ENCODE measurements at regions not wholly inside any gene's neighbourhood (a gene's known extent, or its start where the extent isn't known, plus 50 kb on each side); places are given as distances from the start of the nearest gene placed in this dataset.

GRCh38 chr11:111166598-111166997, 78.9 kb upstream of the POU2AF2 start:
- H3K27me3 Mint-ChIP-seq (ENCODE audit: low read depth), result no peaks in the 10 kb centered on the region
- H3K14ac ChIP-seq (ENCODE audit: insufficient read depth, low read length), result no peak overlapping the region
- WGBS (ENCODE audit: extremely low coverage, insufficient read length, low lambda C conversion rate), result no CpG with 5 or more reads among the region's 3 CpGs

More at GRCh38 chr11:111166598-111166997, 78.9 kb upstream of the POU2AF2 start:
- no peak overlapping the region for H3K27ac Mint-ChIP-seq
- Histone ChIP-seq H3K9me3 (ENCODE audit: control insufficient read depth, low read depth, low read length) (no peaks in the 10 kb centered on the region), H2BK5ac (ENCODE audit: insufficient read length, low read length) (no peak overlapping the region), H4K5ac (ENCODE audit: insufficient read length, low read depth, low read length) (no peak overlapping the region), H3K27ac (ENCODE audit: insufficient read length, low read depth, low read length) (no peak overlapping the region), H3K4ac (ENCODE audit: low read depth, low read length) (no peak overlapping the region), H4K8ac (replicated peaks; ENCODE audit: insufficient read length, low read depth, low read length) (no peak overlapping the region), H3K23me2 (ENCODE audit: insufficient read length, low read depth, low read length, poor library complexity, severe bottlenecking) (no peaks in the 10 kb centered on the region), H2BK12ac (ENCODE audit: insufficient read length, low read depth, low read length) (no peak overlapping the region), H3K79me1 (ENCODE audit: insufficient read depth, low read depth, low read length, poor library complexity, severe bottlenecking) (no peaks in the 10 kb centered on the region), H3T11ph (ENCODE audit: low read length) (no peak overlapping the region), H2AK5ac (ENCODE audit: insufficient read length, low read length) (no peak overlapping the region), H3K4me2 (ENCODE audit: insufficient read depth, insufficient read length, low read length) (no peak overlapping the region), H3K4me1 (ENCODE audit: insufficient read depth, low read length) (no peaks in the 10 kb centered on the region; the same call in 1 of the 2 replicates), H4K20me1 (ENCODE audit: control insufficient read depth, insufficient read depth, insufficient read length) (no peaks in the 10 kb centered on the region), H2AFZ (ENCODE audit: low read length) (no peak overlapping the region), H3K56ac (ENCODE audit: insufficient read length, low read depth, low read length) (no peak overlapping the region), H3K27me3 (ENCODE audit: insufficient read depth, low read length) (no peaks in the 10 kb centered on the region), H3K18ac (ENCODE audit: insufficient read length, low read depth, low read length) (no peak overlapping the region), H2BK120ac (ENCODE audit: low read depth, low read length, poor library complexity, severe bottlenecking) (no peak overlapping the region), H3K9ac (ENCODE audit: extremely low read depth, insufficient read length, low read length) (no peak overlapping the region), H3K79me2 (ENCODE audit: insufficient read depth, low read length) (no peaks in the 10 kb centered on the region), H4K91ac (ENCODE audit: insufficient read length, low read depth, low read length) (no peak overlapping the region), H3K23ac (ENCODE audit: insufficient read length, low read depth, low read length) (no peak overlapping the region), H2BK15ac (ENCODE audit: low read depth, low read length) (no peak overlapping the region), H2BK20ac (ENCODE audit: low read depth, low read length, poor library complexity, severe bottlenecking) (no peak overlapping the region)
- H3K4me3 Mint-ChIP-seq, result no peak overlapping the region
- no peaks in the 10 kb centered on the region for H3K9me3 Mint-ChIP-seq
- peaks cover 2 to 7% of the 10 kb centered on the region in 2 experiments; a peak in 3 of 4 replicates for H3K4me1 Mint-ChIP-seq
- H3K36me3 Mint-ChIP-seq (ENCODE audit: insufficient read depth in 1 of 3, low read depth in 3 of 3), result no peaks in the 10 kb centered on the region
- no peak for TF ChIP-seq CTCF (conservative IDR thresholded peaks at IDR 0.05)
- no peak for DNase-seq
